ENCODE measurements at regions not wholly inside any gene's neighbourhood (a gene's known extent, or its start where the extent isn't known, plus 50 kb on each side); places are given as distances from the start of the nearest gene placed in this dataset.

DNA sequence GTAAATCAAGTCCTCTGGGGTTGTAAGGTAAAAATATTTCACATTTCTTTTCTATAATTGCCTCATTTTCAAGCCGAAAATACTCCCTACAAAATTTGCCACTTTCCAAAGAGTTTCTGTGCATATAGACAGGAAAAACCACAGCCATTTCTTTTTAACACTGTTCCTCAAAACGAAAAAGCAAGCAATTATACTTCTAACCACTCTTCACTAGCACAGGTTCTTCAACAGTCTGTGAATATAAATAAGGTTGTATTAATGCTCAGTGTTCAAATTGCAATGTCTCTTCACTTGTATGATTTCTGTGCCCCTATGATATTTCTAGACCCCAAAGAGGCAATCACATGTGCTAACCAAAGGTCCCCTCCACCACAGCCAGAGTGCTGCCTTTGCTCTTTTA is 206.0 kb downstream of the SIM1 start:
- H3K9me3 ChIP-seq (ENCODE audit: control insufficient read depth in 2 of 2, insufficient read depth in 1 of 2, low read depth in 1 of 2, low read length in 1 of 2) = no peaks in the 10 kb centered on the region
- H3K36me3 ChIP-seq (ENCODE audit: control insufficient read depth in 2 of 2, insufficient read depth in 2 of 2, low read length in 1 of 2) = no peaks in the 10 kb centered on the region
- H3K4me1 ChIP-seq (ENCODE audit: control insufficient read depth in 2 of 2, insufficient read depth in 2 of 2, low read length in 1 of 2) = no peaks in the 10 kb centered on the region
- H3K4me3 ChIP-seq (ENCODE audit: low read depth in 1 of 2, low read length in 2 of 2) = no peak overlapping the region
- H3K27me3 ChIP-seq (ENCODE audit: control insufficient read depth in 1 of 2, insufficient read depth in 2 of 2, low read length in 2 of 2) = peaks cover 2 to 3% of the 10 kb centered on the region in 2 donors
- H3K27ac ChIP-seq (ENCODE audit: low read depth in 2 of 2, low read length in 1 of 2) = no peak overlapping the region
- WGBS, 2 donors = 63 to 71% methylated on average over 2 of the region's 2 CpGs

- H3K4me1 ChIP-seq (ENCODE audit: control insufficient read depth in 2 of 2, insufficient read depth in 2 of 2, low read length in 1 of 2) = no peaks in the 10 kb centered on the region
- H3K4me3 ChIP-seq (ENCODE audit: low read depth in 1 of 2, low read length in 2 of 2) = no peak overlapping the region
- H3K27ac ChIP-seq (ENCODE audit: low read depth in 2 of 2, low read length in 1 of 2) = no peak overlapping the region
- 22 to 31% methylated on average over 4 of the region's 4 CpGs for WGBS, 2 donors
- no peaks in the 10 kb centered on the region for H3K36me3 ChIP-seq (ENCODE audit: control insufficient read depth in 2 of 2, insufficient read depth in 2 of 2, low read length in 1 of 2)
- no peaks in the 10 kb centered on the region for H3K9me3 ChIP-seq (ENCODE audit: control insufficient read depth in 2 of 2, insufficient read depth in 1 of 2, low read depth in 1 of 2, low read length in 1 of 2)
- H3K27me3 ChIP-seq (ENCODE audit: control insufficient read depth in 1 of 2, insufficient read depth in 2 of 2, low read length in 2 of 2) = peaks cover 2 to 3% of the 10 kb centered on the region in 2 donors
These were observed 206.8 kb downstream of the SIM1 start for GRCh38 chr6:100257793-100258395.

DNA sequence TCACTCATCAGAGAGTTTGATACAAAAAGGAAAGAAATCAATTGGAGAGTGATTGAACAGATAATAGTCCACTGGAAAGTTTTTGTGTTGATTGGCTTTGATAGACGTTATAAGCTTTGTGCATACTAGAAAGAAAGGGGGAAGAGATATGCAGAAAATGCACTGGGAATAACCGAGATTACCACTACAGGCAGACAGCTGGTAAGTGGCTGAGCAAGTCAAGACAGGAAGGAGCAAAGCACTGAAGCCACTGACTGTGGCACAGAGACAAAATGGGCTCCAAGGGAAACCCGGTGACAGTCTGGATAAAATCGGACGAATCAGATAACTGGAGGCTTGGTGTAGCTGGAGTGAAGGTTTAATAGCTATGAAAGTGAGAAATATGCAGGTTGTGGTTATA is 209.0 kb downstream of the SIM1 start:
- no peak overlapping the region for H3K27ac ChIP-seq (ENCODE audit: low read depth in 2 of 2, low read length in 1 of 2)
- H3K4me3 ChIP-seq (ENCODE audit: low read depth in 1 of 2, low read length in 2 of 2) = no peak overlapping the region
- no peaks in the 10 kb centered on the region for H3K36me3 ChIP-seq (ENCODE audit: control insufficient read depth in 2 of 2, insufficient read depth in 2 of 2, low read length in 1 of 2)
- no peaks in the 10 kb centered on the region for H3K9me3 ChIP-seq (ENCODE audit: control insufficient read depth in 2 of 2, insufficient read depth in 1 of 2, low read depth in 1 of 2, low read length in 1 of 2)
- no peaks in the 10 kb centered on the region for H3K27me3 ChIP-seq (ENCODE audit: control insufficient read depth in 1 of 2, insufficient read depth in 2 of 2, low read length in 2 of 2)
- 65 to 69% methylated on average over 5 of the region's 5 CpGs for WGBS, 2 donors
- H3K4me1 ChIP-seq (ENCODE audit: control insufficient read depth in 2 of 2, insufficient read depth in 2 of 2, low read length in 1 of 2) = no peaks in the 10 kb centered on the region

DNA sequence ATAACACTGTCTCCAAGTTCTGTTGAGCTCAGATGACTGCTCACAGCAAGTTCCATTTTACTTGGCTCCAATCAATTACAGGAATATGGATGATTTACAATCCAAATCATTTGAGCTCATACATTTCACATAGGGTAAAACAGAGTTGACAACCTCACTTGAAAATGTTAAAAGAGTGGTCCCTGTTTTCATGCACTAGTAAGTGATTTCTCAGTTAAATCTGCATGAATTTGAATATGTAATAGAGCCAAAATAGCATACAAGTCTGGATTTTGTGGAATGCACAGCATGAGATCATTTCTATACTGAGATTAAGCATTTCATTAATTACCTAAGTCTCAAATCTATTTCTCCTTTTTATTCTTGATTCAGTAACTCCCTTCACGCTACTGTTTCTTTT is 217.6 kb downstream of the SIM1 start:
- Histone ChIP-seq H3K36me3 (ENCODE audit: control insufficient read depth in 2 of 2, insufficient read depth in 2 of 2, low read length in 1 of 2) (no peaks in the 10 kb centered on the region), H3K27me3 (ENCODE audit: control insufficient read depth in 1 of 2, insufficient read depth in 2 of 2, low read length in 2 of 2) (no peaks in the 10 kb centered on the region), H3K27ac (ENCODE audit: low read depth in 2 of 2, low read length in 1 of 2) (no peak overlapping the region), H3K9me3 (ENCODE audit: control insufficient read depth in 2 of 2, insufficient read depth in 1 of 2, low read depth in 1 of 2, low read length in 1 of 2) (no peaks in the 10 kb centered on the region), H3K4me1 (ENCODE audit: control insufficient read depth in 2 of 2, insufficient read depth in 2 of 2, low read length in 1 of 2) (no peaks in the 10 kb centered on the region), H3K4me3 (ENCODE audit: low read depth in 1 of 2, low read length in 2 of 2) (no peak overlapping the region)
- 81 to 88% methylated on average over 1 of the region's 1 CpG for WGBS, 2 donors

GRCh38 chr6:100246206-100246605 is 218.5 kb downstream of the SIM1 start:
- Histone ChIP-seq H3K4me1 (ENCODE audit: control insufficient read depth in 2 of 2, insufficient read depth in 2 of 2, low read length in 1 of 2) (no peaks in the 10 kb centered on the region), H3K36me3 (ENCODE audit: control insufficient read depth in 2 of 2, insufficient read depth in 2 of 2, low read length in 1 of 2) (no peaks in the 10 kb centered on the region), H3K27ac (ENCODE audit: low read depth in 2 of 2, low read length in 1 of 2) (no peak overlapping the region), H3K4me3 (ENCODE audit: low read depth in 1 of 2, low read length in 2 of 2) (no peak overlapping the region), H3K27me3 (ENCODE audit: control insufficient read depth in 1 of 2, insufficient read depth in 2 of 2, low read length in 2 of 2) (no peaks in the 10 kb centered on the region), H3K9me3 (ENCODE audit: control insufficient read depth in 2 of 2, insufficient read depth in 1 of 2, low read depth in 1 of 2, low read length in 1 of 2) (no peaks in the 10 kb centered on the region)
- WGBS, 2 donors = 33 to 41% methylated on average over 1 of the region's 1 CpG

- Histone ChIP-seq H3K36me3 (ENCODE audit: control insufficient read depth in 2 of 2, insufficient read depth in 2 of 2, low read length in 1 of 2) (no peaks in the 10 kb centered on the region), H3K4me1 (ENCODE audit: control insufficient read depth in 2 of 2, insufficient read depth in 2 of 2, low read length in 1 of 2) (no peaks in the 10 kb centered on the region), H3K4me3 (ENCODE audit: low read depth in 1 of 2, low read length in 2 of 2) (no peak overlapping the region), H3K27me3 (ENCODE audit: control insufficient read depth in 1 of 2, insufficient read depth in 2 of 2, low read length in 2 of 2) (no peaks in the 10 kb centered on the region), H3K9me3 (ENCODE audit: control insufficient read depth in 2 of 2, insufficient read depth in 1 of 2, low read depth in 1 of 2, low read length in 1 of 2) (no peaks in the 10 kb centered on the region), H3K27ac (ENCODE audit: low read depth in 2 of 2, low read length in 1 of 2) (no peak overlapping the region)
These were observed 223.9 kb downstream of the SIM1 start for GRCh38 chr6:100240798-100241197.

GRCh38 chr6:100237821-100238220 is 226.9 kb downstream of the SIM1 start:
- H3K9me3 ChIP-seq (ENCODE audit: control insufficient read depth in 2 of 2, insufficient read depth in 1 of 2, low read depth in 1 of 2, low read length in 1 of 2) = no peaks in the 10 kb centered on the region
- H3K27ac ChIP-seq (ENCODE audit: low read depth in 2 of 2, low read length in 1 of 2) = no peak overlapping the region
- no peak overlapping the region for H3K4me3 ChIP-seq (ENCODE audit: low read depth in 1 of 2, low read length in 2 of 2)
- WGBS, 2 donors = 24 to 39% methylated on average over 2 of the region's 2 CpGs
- no peaks in the 10 kb centered on the region for H3K36me3 ChIP-seq (ENCODE audit: control insufficient read depth in 2 of 2, insufficient read depth in 2 of 2, low read length in 1 of 2)
- H3K27me3 ChIP-seq (ENCODE audit: control insufficient read depth in 1 of 2, insufficient read depth in 2 of 2, low read length in 2 of 2) = no peaks in the 10 kb centered on the region
- no peaks in the 10 kb centered on the region for H3K4me1 ChIP-seq (ENCODE audit: control insufficient read depth in 2 of 2, insufficient read depth in 2 of 2, low read length in 1 of 2)

DNA sequence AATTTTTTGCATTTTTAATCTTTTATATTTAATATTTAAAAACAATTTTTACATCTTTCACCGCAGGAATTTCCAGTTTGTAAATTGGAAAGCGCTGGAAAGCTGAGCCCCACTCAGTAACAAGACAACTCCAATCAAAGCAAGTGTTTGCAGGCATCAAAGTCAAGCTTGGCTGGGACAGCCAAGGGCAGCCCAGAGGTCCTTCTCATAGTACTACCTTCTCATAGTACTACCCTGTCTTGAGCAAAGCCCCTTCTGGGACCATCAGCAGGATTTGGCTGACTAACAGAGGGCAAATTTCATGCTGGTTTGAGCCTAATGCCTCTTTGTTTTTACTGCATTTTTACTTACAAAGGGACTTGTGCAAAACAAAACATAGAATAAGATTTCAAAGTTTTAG is 228.3 kb downstream of the SIM1 start:
- Histone ChIP-seq H3K4me1 (ENCODE audit: control insufficient read depth in 2 of 2, insufficient read depth in 2 of 2, low read length in 1 of 2) (no peaks in the 10 kb centered on the region), H3K4me3 (ENCODE audit: low read depth in 1 of 2, low read length in 2 of 2) (no peak overlapping the region), H3K9me3 (ENCODE audit: control insufficient read depth in 2 of 2, insufficient read depth in 1 of 2, low read depth in 1 of 2, low read length in 1 of 2) (no peaks in the 10 kb centered on the region), H3K27ac (ENCODE audit: low read depth in 2 of 2, low read length in 1 of 2) (no peak overlapping the region), H3K36me3 (ENCODE audit: control insufficient read depth in 2 of 2, insufficient read depth in 2 of 2, low read length in 1 of 2) (no peaks in the 10 kb centered on the region), H3K27me3 (ENCODE audit: control insufficient read depth in 1 of 2, insufficient read depth in 2 of 2, low read length in 2 of 2) (no peaks in the 10 kb centered on the region)
- WGBS, 2 donors = 92 to 94% methylated on average over 2 of the region's 2 CpGs

DNA sequence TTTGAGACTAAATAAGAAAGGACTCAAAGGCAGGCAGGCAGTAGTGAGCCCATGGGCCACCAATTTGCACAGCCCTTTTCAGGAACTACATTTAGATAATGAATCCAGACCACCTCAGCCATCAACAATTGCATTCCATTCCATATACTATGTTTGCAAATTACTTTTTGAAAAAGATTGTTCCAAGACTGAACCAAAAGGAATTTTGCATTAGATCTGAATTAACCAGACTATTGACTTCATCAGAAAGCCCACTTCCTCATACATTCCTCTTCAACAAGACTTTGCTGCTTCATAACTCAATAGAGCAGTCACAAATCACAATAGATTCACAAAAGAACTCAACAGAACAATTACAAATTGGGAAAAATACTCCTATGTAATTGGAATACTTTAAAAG is 229.1 kb downstream of the SIM1 start:
- Histone ChIP-seq H3K27ac (ENCODE audit: low read depth in 2 of 2, low read length in 1 of 2) (no peak overlapping the region), H3K9me3 (ENCODE audit: control insufficient read depth in 2 of 2, insufficient read depth in 1 of 2, low read depth in 1 of 2, low read length in 1 of 2) (no peaks in the 10 kb centered on the region), H3K4me1 (ENCODE audit: control insufficient read depth in 2 of 2, insufficient read depth in 2 of 2, low read length in 1 of 2) (no peaks in the 10 kb centered on the region)

GRCh38 chr6:100234625-100235024 is 230.1 kb downstream of the SIM1 start:
- no peaks in the 10 kb centered on the region for H3K27me3 ChIP-seq (ENCODE audit: control insufficient read depth in 1 of 2, insufficient read depth in 2 of 2, low read length in 2 of 2)
- H3K36me3 ChIP-seq (ENCODE audit: control insufficient read depth in 2 of 2, insufficient read depth in 2 of 2, low read length in 1 of 2) = no peaks in the 10 kb centered on the region
- H3K4me1 ChIP-seq (ENCODE audit: control insufficient read depth in 2 of 2, insufficient read depth in 2 of 2, low read length in 1 of 2) = no peaks in the 10 kb centered on the region
- no peak overlapping the region for H3K4me3 ChIP-seq (ENCODE audit: low read depth in 1 of 2, low read length in 2 of 2)
- H3K9me3 ChIP-seq (ENCODE audit: control insufficient read depth in 2 of 2, insufficient read depth in 1 of 2, low read depth in 1 of 2, low read length in 1 of 2) = no peaks in the 10 kb centered on the region
- no peak overlapping the region for H3K27ac ChIP-seq (ENCODE audit: low read depth in 2 of 2, low read length in 1 of 2)
- 70 to 71% methylated on average over 3 of the region's 3 CpGs for WGBS, 2 donors

More for the DNA sequence above, 229.1 kb downstream of the SIM1 start:
- no peak overlapping the region for H3K4me3 ChIP-seq (ENCODE audit: low read depth in 1 of 2, low read length in 2 of 2)
- no peaks in the 10 kb centered on the region for H3K27me3 ChIP-seq (ENCODE audit: control insufficient read depth in 1 of 2, insufficient read depth in 2 of 2, low read length in 2 of 2)
- H3K36me3 ChIP-seq (ENCODE audit: control insufficient read depth in 2 of 2, insufficient read depth in 2 of 2, low read length in 1 of 2) = no peaks in the 10 kb centered on the region
